Karpas-422 (cell line): ENCODE measurements at regions not wholly inside any gene's neighbourhood (a gene's known extent, or its start where the extent isn't known, plus 50 kb on each side); places are given as distances from the start of the nearest gene placed in this dataset.

Experiments
- DNase-seq: peaks from one replicate; pipeline ENCODE4 v3.0.0-alpha.2; 2015
- H2AFZ ChIP-seq: fragments of 200-600 bp; sonication (generic); 2 replicates; pipeline ENCODE4 v1.6.1; 2014; ENCODE audit warnings: antibody characterized with exemption, low read length, mixed read lengths
- H3K27ac ChIP-seq: fragments of 200-600 bp; sonication (generic); 2 replicates; pipeline ENCODE4 v1.5.1; 2014; ENCODE audit warnings: mild to moderate bottlenecking, low read length, moderate library complexity
- H3K27me3 ChIP-seq: fragments of 200-600 bp; sonication (generic); 2 replicates; pipeline ENCODE4 v1.6.1; 2014; ENCODE audit warnings: low read length, mixed read lengths
- H3K36me3 ChIP-seq: fragments of 200-600 bp; sonication (generic); 2 replicates; pipeline ENCODE4 v1.6.1; 2014; ENCODE audit warnings: low read length, mixed read lengths; ENCODE audit not compliant: insufficient read depth
- H3K4me1 ChIP-seq: fragments of 200-600 bp; sonication (generic); 2 replicates; pipeline ENCODE4 v1.6.1; 2014; ENCODE audit warnings: mild to moderate bottlenecking, low read length, mixed read lengths
- H3K4me2 ChIP-seq: fragments of 200-600 bp; sonication (generic); 2 replicates; pipeline ENCODE4 v1.6.1; 2014; ENCODE audit warnings: low read length, low read depth, mild to moderate bottlenecking; ENCODE audit not compliant: poor library complexity, severe bottlenecking
- H3K4me3 ChIP-seq: fragments of 200-600 bp; sonication (generic); 2 replicates; pipeline ENCODE4 v1.5.1; 2014; ENCODE audit warnings: mild to moderate bottlenecking, antibody characterized with exemption, low read length, mixed read lengths
- H3K79me2 ChIP-seq: fragments of 200-600 bp; sonication (generic); 2 replicates; pipeline ENCODE4 v1.6.1; 2014; ENCODE audit warnings: mild to moderate bottlenecking, low read length, mixed read lengths
- H3K9ac ChIP-seq: fragments of 200-600 bp; sonication (generic); 2 replicates; pipeline ENCODE4 v1.6.0; 2014; ENCODE audit warnings: low read length
- H3K9me2 ChIP-seq: fragments of 200-600 bp; sonication (generic), shearing (Covaris generic); replicated peaks from 2 replicates; pipeline ENCODE4 v1.6.0; 2014; ENCODE audit warnings: mild to moderate bottlenecking, low read length, moderate library complexity; ENCODE audit not compliant: insufficient read depth
- H3K9me3 ChIP-seq: fragments of 300-700, 200-600 bp; sonication (generic); 2 replicates; pipeline ENCODE4 v1.6.1; 2014; ENCODE audit warnings: low read length, mixed read lengths
- H4K20me1 ChIP-seq: fragments of 200-600 bp; sonication (generic); 2 replicates; pipeline ENCODE4 v1.6.1; 2014; ENCODE audit warnings: mild to moderate bottlenecking, antibody characterized with exemption, low read length, low read depth; ENCODE audit not compliant: insufficient read depth

DNA sequence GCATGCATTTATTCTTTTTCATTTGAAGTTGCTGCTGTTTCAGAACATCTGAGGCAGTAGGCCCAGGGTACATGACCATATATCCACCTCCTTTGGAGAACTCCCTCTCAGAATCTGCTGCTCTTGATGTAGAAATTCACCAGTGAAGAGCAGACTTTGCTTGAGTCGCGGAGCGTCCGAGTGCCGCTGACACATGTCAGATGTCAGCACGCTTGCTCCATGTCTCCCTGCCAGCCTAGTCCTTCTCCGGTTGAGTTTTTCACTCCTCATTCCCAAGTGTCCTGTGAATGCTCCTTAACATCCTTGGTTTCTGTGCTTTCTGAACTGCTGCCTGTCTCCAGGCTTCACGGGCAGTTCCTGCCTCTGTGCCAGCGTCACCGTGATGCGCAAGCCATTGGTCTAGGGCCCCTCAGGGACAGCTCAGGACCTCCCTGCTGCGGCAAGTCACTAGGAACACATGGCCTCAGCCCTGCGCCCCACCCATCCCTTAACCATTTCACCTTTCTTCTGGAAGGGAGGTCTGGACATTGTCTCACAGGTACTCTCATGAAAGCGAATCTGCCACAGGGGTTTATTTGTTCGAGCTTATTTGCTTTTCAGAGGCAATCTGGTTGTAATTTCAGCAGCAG is 93.1 kb upstream of the RBPJ start:
- Histone ChIP-seq H3K27me3 (no peaks in the 10 kb centered on the region), H3K36me3 (no peaks in the 10 kb centered on the region), H3K27ac (no peak overlapping the region), H2AFZ (no peak overlapping the region), H3K4me3 (no peak overlapping the region), H3K9me2 (no peaks in the 10 kb centered on the region), H3K9ac (no peak overlapping the region), H4K20me1 (no peaks in the 10 kb centered on the region), H3K9me3 (no peaks in the 10 kb centered on the region), H3K4me1 (no peaks in the 10 kb centered on the region), H3K4me2 (no peak overlapping the region), H3K79me2 (no peaks in the 10 kb centered on the region)
- DNase-seq, result no peak

DNA sequence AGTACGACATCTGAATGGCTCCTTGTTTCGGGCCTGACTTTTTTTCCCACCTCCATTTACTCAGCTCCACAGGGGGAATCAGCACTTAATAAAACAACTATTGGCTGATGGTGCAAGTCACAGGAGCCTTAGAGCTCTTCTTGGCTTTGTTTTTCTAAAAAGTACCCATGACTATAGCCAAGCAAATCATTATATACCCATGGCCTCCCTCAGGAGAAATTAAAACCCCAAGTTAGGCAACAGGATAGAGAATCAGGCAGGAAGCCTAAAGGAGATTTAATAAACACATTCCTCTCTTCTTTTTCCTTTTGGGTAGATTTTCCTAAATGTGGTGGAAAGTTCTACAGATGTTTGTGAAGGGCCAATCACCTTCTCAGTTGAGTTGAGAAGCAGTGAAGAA is 91.9 kb upstream of the RBPJ start:
- Histone ChIP-seq H3K27me3 (no peaks in the 10 kb centered on the region), H3K4me2 (no peak overlapping the region), H4K20me1 (no peaks in the 10 kb centered on the region), H3K4me3 (no peak overlapping the region), H3K9me3 (no peaks in the 10 kb centered on the region), H3K79me2 (no peaks in the 10 kb centered on the region), H3K36me3 (no peaks in the 10 kb centered on the region), H3K27ac (no peak overlapping the region), H3K9me2 (no peaks in the 10 kb centered on the region), H2AFZ (no peak overlapping the region), H3K4me1 (no peaks in the 10 kb centered on the region), H3K9ac (no peak overlapping the region)
- no peak for DNase-seq

DNA sequence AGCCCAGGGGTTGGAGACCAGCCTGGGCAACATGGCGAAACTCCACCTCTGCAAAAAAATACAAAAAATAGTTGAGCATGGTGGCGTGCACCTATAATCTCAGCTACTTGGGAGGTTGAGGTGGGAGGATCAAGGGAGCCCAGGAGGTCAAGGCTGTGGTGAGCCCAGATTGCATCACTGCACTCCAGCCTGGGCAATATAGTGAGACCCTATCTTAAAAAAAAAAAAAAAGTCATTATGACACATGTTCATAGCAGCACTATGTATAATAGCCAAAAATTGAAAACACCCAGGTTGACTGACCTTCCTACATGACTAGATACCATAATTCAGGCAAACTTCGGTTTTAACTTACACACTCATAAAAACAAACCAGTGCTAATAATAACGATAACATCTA is 90.8 kb upstream of the RBPJ start:
- H3K79me2 ChIP-seq, result no peaks in the 10 kb centered on the region
- no peak overlapping the region for H3K27ac ChIP-seq
- H3K36me3 ChIP-seq, result no peaks in the 10 kb centered on the region
- DNase-seq, result no peak
- H3K9me3 ChIP-seq, result no peaks in the 10 kb centered on the region
- no peaks in the 10 kb centered on the region for H3K4me1 ChIP-seq
- no peaks in the 10 kb centered on the region for H4K20me1 ChIP-seq
- H3K4me3 ChIP-seq, result no peak overlapping the region
- no peak overlapping the region for H2AFZ ChIP-seq
- H3K9ac ChIP-seq, result no peak overlapping the region
- H3K9me2 ChIP-seq, result no peaks in the 10 kb centered on the region
- no peak overlapping the region for H3K4me2 ChIP-seq
- H3K27me3 ChIP-seq, result no peaks in the 10 kb centered on the region

DNA sequence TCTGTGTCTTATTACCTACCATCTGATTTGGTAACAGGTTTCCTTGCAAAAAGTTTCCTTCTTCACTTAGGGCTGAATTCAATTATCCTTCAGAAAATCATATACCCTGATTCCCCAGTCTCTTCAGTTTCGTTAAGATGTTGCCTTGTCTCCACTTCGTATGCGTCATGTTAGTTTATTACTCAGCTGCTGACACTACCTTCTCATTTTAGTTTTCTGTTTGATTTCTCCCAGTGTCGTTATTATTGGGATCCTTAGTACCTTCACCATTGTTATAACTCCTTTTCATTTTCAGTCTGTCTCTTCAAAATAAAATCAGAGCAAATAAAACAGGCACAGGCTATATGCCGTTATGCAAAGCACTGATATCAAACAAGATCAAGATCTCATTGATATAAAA is 87.5 kb upstream of the RBPJ start:
- Histone ChIP-seq H3K9me2 (no peaks in the 10 kb centered on the region), H2AFZ (no peak overlapping the region), H3K4me1 (no peaks in the 10 kb centered on the region), H3K4me2 (no peak overlapping the region), H4K20me1 (no peaks in the 10 kb centered on the region), H3K27ac (no peak overlapping the region), H3K9me3 (no peaks in the 10 kb centered on the region), H3K4me3 (no peak overlapping the region), H3K27me3 (no peaks in the 10 kb centered on the region), H3K79me2 (no peaks in the 10 kb centered on the region), H3K9ac (no peak overlapping the region), H3K36me3 (no peaks in the 10 kb centered on the region)
- no peak for DNase-seq

DNA sequence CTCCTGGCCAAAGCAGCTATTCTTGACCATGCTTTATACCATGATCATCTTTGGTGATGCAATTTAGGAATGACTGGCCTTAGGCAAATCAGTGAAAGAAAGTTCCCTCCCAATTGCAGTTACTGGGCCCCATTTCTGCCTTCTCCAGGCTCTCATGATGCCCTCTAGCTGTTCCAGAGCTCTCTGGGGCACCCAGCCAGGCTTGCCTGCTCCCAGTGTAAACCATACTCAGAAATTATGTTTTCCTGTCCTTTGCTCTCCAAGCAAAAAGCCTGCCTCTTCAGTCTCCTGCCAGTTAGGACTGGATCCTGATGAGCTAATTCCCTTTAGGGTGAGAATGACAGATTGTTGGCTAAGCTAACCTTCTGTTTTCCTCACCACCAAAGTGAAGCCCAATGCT is 85.3 kb upstream of the RBPJ start:
- Histone ChIP-seq H3K36me3 (no peaks in the 10 kb centered on the region), H3K4me3 (no peak overlapping the region), H2AFZ (no peak overlapping the region), H4K20me1 (no peaks in the 10 kb centered on the region), H3K9ac (no peak overlapping the region), H3K9me2 (no peaks in the 10 kb centered on the region), H3K9me3 (no peaks in the 10 kb centered on the region), H3K27me3 (no peaks in the 10 kb centered on the region), H3K79me2 (no peaks in the 10 kb centered on the region), H3K27ac (no peak overlapping the region), H3K4me1 (no peaks in the 10 kb centered on the region), H3K4me2 (no peak overlapping the region)
- no peak for DNase-seq

DNA sequence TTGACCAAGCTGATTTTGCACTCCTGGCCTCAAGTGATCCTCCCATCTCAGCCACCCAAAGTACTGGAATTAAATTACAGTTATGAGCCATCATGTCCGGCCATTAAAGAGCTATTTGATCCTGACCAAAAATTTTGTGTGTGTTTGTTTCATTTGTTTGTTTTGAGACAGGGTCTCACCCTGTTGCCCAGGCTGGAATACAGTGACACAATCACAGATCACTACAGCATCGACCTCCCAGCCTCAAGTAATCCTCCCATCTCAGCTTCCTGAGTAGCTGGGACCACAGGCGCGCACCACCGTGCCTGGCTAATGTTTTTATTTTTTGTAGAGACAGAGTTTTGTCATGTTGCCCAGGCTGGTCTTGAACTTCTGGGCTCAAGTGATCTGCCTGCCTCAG is 82.9 kb upstream of the RBPJ start:
- Histone ChIP-seq H3K9me3 (no peaks in the 10 kb centered on the region), H3K9ac (no peak overlapping the region), H3K9me2 (no peaks in the 10 kb centered on the region), H4K20me1 (no peaks in the 10 kb centered on the region), H3K27ac (no peak overlapping the region), H3K4me3 (no peak overlapping the region), H2AFZ (no peak overlapping the region), H3K4me2 (no peak overlapping the region), H3K36me3 (no peaks in the 10 kb centered on the region), H3K4me1 (no peaks in the 10 kb centered on the region), H3K79me2 (no peaks in the 10 kb centered on the region), H3K27me3 (no peaks in the 10 kb centered on the region)
- DNase-seq, result no peak

DNA sequence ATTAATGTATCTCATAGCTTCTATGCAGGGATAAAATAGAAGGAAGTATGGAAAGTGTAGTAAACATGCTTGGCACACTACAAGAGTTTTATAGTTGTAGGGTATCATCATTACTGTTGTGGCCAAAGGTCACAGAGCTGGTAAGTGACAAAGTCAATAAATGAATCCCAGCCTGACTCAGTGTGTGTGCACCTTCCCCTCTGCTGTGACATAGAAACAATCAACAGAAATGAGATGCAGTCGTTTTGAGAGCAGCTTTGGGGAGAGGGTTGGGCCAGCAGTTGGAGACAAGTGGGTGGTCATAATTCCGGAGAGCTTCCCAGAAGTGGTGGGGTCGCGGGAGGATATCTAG is 82.4 kb upstream of the RBPJ start:
- no peaks in the 10 kb centered on the region for H4K20me1 ChIP-seq
- H2AFZ ChIP-seq, result no peak overlapping the region
- no peaks in the 10 kb centered on the region for H3K36me3 ChIP-seq
- H3K9me2 ChIP-seq, result no peaks in the 10 kb centered on the region
- no peaks in the 10 kb centered on the region for H3K4me1 ChIP-seq
- H3K27ac ChIP-seq, result no peak overlapping the region
- no peaks in the 10 kb centered on the region for H3K79me2 ChIP-seq
- H3K4me2 ChIP-seq, result no peak overlapping the region
- no peak for DNase-seq
- H3K4me3 ChIP-seq, result no peak overlapping the region
- no peak overlapping the region for H3K9ac ChIP-seq
- no peaks in the 10 kb centered on the region for H3K27me3 ChIP-seq
- H3K9me3 ChIP-seq, result no peaks in the 10 kb centered on the region

DNA sequence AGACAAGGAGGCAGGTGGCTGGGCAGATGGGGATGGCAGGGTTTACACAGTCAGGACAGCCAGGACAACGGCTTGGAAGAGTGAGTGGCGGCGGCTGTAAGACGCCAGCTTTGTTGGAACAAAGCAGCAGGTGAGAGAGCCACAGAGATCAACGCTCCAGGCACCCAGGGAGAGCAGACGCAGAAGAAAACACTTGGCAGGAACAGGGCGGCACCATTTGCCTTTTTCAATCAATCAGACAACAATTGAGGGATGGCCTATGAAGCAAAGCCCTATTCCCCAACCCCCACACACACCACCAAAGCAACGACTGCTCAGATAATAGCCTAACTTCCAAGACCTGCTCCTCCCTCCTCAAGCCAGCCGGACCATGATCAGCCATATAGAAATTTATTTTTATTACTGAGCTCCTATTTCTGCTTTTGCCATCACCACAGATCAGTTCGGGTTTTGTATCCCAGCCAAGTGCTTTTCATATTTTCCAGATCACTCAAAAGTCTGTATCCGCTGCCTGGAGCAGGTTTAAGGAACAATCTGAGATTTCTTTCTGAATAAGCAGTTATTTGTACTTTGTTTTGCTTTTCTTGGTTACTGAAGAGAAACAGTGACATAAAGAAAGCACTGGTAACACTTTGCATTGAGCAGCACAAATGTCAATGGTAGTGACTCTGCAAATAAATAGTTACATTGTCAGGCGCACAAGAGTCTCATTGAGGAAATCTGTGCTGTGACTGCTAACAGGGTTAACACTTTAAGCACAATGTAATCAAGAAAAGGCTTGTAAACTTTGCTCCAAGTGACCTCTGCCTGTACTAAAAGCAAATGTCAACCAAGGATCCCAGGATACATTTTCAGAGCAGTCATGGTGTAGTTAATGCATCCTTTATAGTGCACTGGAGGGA is 81.8 kb upstream of the RBPJ start:
- Histone ChIP-seq H3K9me3 (no peaks in the 10 kb centered on the region), H3K4me2 (no peak overlapping the region), H2AFZ (no peak overlapping the region), H4K20me1 (no peaks in the 10 kb centered on the region), H3K36me3 (no peaks in the 10 kb centered on the region), H3K79me2 (no peaks in the 10 kb centered on the region), H3K27me3 (no peaks in the 10 kb centered on the region), H3K9ac (no peak overlapping the region), H3K4me3 (no peak overlapping the region), H3K9me2 (no peaks in the 10 kb centered on the region), H3K27ac (no peak overlapping the region), H3K4me1 (no peaks in the 10 kb centered on the region)
- DNase-seq, result no peak
